H1 (cell line): ENCODE measurements at regions not wholly inside any gene's neighbourhood (a gene's known extent, or its start where the extent isn't known, plus 50 kb on each side); places are given as distances from the start of the nearest gene placed in this dataset.

Experiments
- CTCF ChIA-PET: fragments of 300-600 bp; sonication (Branson Sonifier 250); formaldehyde crosslinking; loops from one replicate; lab custom pipeline; 2021; ENCODE audit not compliant: partially characterized antibody; lab: Charles Lee
- POLR2A ChIA-PET: fragments of 300-600 bp; sonication (Branson Sonifier 250); formaldehyde crosslinking; loops from one replicate; lab custom pipeline; 2021; ENCODE audit warnings: inconsistent platforms; ENCODE audit not compliant: partially characterized antibody; lab: Charles Lee
- DNase-seq, 2 experiments: peaks; one replicate each; pipeline versions ENCODE4 v3.0.0 to v3.0.0-alpha.2; 2010 to 2022; ENCODE audit warnings: low spot score in 2 of 2, low read depth in 1 of 2, mixed read lengths in 1 of 2
- FAIRE-seq: peaks from 2 replicates; lab custom pipeline; 2011; peaks lifted over from hg19 to GRCh38; lab: Jason Lieb, UNC
- H2AFZ ChIP-seq: 2 replicates; pipeline ENCODE4 v1.8.1; 2012; ENCODE audit warnings: low read length, inconsistent platforms
- H2AK5ac ChIP-seq: 2 replicates; pipeline ENCODE4 v1.6.1; 2013; ENCODE audit warnings: low read depth, low read length
- H2BK120ac ChIP-seq: replicated peaks from 2 replicates; pipeline ENCODE3; 2013; ENCODE audit warnings: low read depth, low read length, inconsistent platforms
- H2BK12ac ChIP-seq: 2 replicates; pipeline ENCODE4 v1.6.1; 2013; ENCODE audit warnings: low read depth, low read length
- H2BK15ac ChIP-seq: 2 replicates; pipeline ENCODE4 v1.6.1; 2013; ENCODE audit warnings: low read length
- H2BK20ac ChIP-seq: 2 replicates; pipeline ENCODE4 v1.6.1; 2013; ENCODE audit warnings: low read length
- H2BK5ac ChIP-seq: 2 replicates; pipeline ENCODE4 v1.6.1; 2013; ENCODE audit warnings: low read depth, low read length
- H3K14ac ChIP-seq: 2 replicates; pipeline ENCODE4 v1.6.1; 2013; ENCODE audit warnings: inconsistent platforms; ENCODE audit not compliant: insufficient read length
- H3K18ac ChIP-seq: 2 replicates; pipeline ENCODE4 v1.6.1; 2013; ENCODE audit warnings: low read length; ENCODE audit errors: extremely low read depth
- H3K23ac ChIP-seq: 2 replicates; pipeline ENCODE4 v1.6.1; 2013; ENCODE audit warnings: inconsistent platforms; ENCODE audit not compliant: insufficient read length
- H3K23me2 ChIP-seq: 2 replicates; pipeline ENCODE4 v1.6.1; 2013; ENCODE audit warnings: low read depth, low read length
- H3K27ac ChIP-seq: 2 replicates; pipeline ENCODE4 v1.6.1; 2011; ENCODE audit warnings: low read depth, low read length, inconsistent platforms
- H3K27me3 ChIP-seq, 4 experiments: replicated peaks in 1 of 4; 1 replicate in 1 of 4; 2 replicates in 3 of 4; pipeline versions ENCODE4 v1.6.1 to v1.8.1; 2011 to 2013; ENCODE audit warnings: low read length in 3 of 4, mild to moderate bottlenecking in 3 of 4, inconsistent platforms in 2 of 4, mixed read lengths in 2 of 4, moderate library complexity in 1 of 4; ENCODE audit not compliant: control insufficient read depth in 3 of 4, insufficient read depth in 3 of 4; ENCODE audit errors: extremely low read depth in 1 of 4
- H3K36me3 ChIP-seq, 4 experiments: 2 replicates each; pipeline versions ENCODE4 v1.6.1 to v1.8.1; 2011 to 2013; ENCODE audit warnings: mild to moderate bottlenecking in 4 of 4, low read length in 3 of 4, moderate library complexity in 2 of 4, control low read depth in 1 of 4, inconsistent platforms in 1 of 4; ENCODE audit not compliant: insufficient read depth in 4 of 4, control insufficient read depth in 2 of 4
- H3K4ac ChIP-seq: replicated peaks from 2 replicates; pipeline ENCODE3; 2013; ENCODE audit warnings: low read length, low read depth, mixed read lengths, inconsistent platforms; ENCODE audit not compliant: insufficient read length
- H3K4me1 ChIP-seq, 4 experiments: replicated peaks in 1 of 4; 1 replicate in 1 of 4; 2 replicates in 3 of 4; pipeline versions ENCODE4 v1.6.1 to v1.8.1; 2011 to 2013; ENCODE audit warnings: low read length in 3 of 4, inconsistent platforms in 2 of 4, mixed read lengths in 1 of 4; ENCODE audit not compliant: insufficient read depth in 4 of 4, control insufficient read depth in 3 of 4
- H3K4me2 ChIP-seq, 2 experiments: 2 replicates each; pipeline versions ENCODE4 v1.6.1 to v1.8.1; 2011 to 2013; ENCODE audit warnings: low read depth in 2 of 2, low read length in 2 of 2, control low read depth in 1 of 2, inconsistent platforms in 1 of 2, mild to moderate bottlenecking in 1 of 2; ENCODE audit not compliant: insufficient read depth in 1 of 2
- H3K4me3 ChIP-seq, 4 experiments: fragments of 200-600, 300-600 bp in 1 of 4; sonication (generic), shearing (Covaris generic), sonication (Bioruptor Twin) in 1 of 4; 2 replicates each; pipeline versions ENCODE4 v1.5.1 to v1.8.1; 2011 to 2016; ENCODE audit warnings: low read length in 4 of 4, low read depth in 3 of 4, control low read depth in 2 of 4, inconsistent platforms in 2 of 4, mild to moderate bottlenecking in 2 of 4, mixed read lengths in 1 of 4, moderate library complexity in 1 of 4; ENCODE audit not compliant: insufficient read depth in 2 of 4; ENCODE audit errors: extremely low read depth in 1 of 4
- H3K56ac ChIP-seq: replicated peaks from 2 replicates; pipeline ENCODE3; 2013; ENCODE audit warnings: low read depth, mild to moderate bottlenecking, mixed read lengths, low read length, inconsistent platforms; ENCODE audit not compliant: insufficient read length
- H3K79me1 ChIP-seq: 2 replicates; pipeline ENCODE4 v1.6.1; 2013; ENCODE audit warnings: low read depth, low read length, control low read depth
- H3K79me2 ChIP-seq, 2 experiments: 2 replicates each; pipeline versions ENCODE4 v1.6.1 to v1.8.1; 2012 to 2013; ENCODE audit warnings: low read length in 2 of 2, mild to moderate bottlenecking in 2 of 2, inconsistent platforms in 1 of 2; ENCODE audit not compliant: insufficient read depth in 2 of 2, control insufficient read depth in 1 of 2
- H3K9ac ChIP-seq, 4 experiments: replicated peaks in 1 of 4; 1 replicate in 1 of 4; 2 replicates in 3 of 4; pipeline versions ENCODE4 v1.6.1 to v1.8.1; 2011 to 2013; ENCODE audit warnings: low read depth in 3 of 4, low read length in 3 of 4, control low read depth in 2 of 4, mild to moderate bottlenecking in 2 of 4, moderate library complexity in 2 of 4, inconsistent platforms in 1 of 4; ENCODE audit errors: extremely low read depth in 1 of 4
- H3K9me3 ChIP-seq, 2 experiments: 2 replicates each; pipeline versions ENCODE4 v1.6.1 to v1.8.1; 2012 to 2013; ENCODE audit warnings: mild to moderate bottlenecking in 2 of 2, moderate library complexity in 2 of 2, control low read depth in 1 of 2, inconsistent platforms in 1 of 2, low read depth in 1 of 2, low read length in 1 of 2, mixed read lengths in 1 of 2; ENCODE audit not compliant: insufficient read depth in 2 of 2
- H4K20me1 ChIP-seq, 2 experiments: replicated peaks in 1 of 2; 2 replicates each; pipeline versions ENCODE3 to v1.8.1; 2011 to 2013; ENCODE audit warnings: inconsistent platforms in 2 of 2, low read length in 2 of 2, mild to moderate bottlenecking in 1 of 2; ENCODE audit not compliant: insufficient read depth in 2 of 2, control insufficient read depth in 1 of 2
- H4K5ac ChIP-seq: 2 replicates; pipeline ENCODE4 v1.6.1; 2013; ENCODE audit warnings: low read length, low read depth, mixed read lengths, inconsistent platforms; ENCODE audit not compliant: insufficient read length
- H4K8ac ChIP-seq: 2 replicates; pipeline ENCODE4 v1.8.0; 2013; ENCODE audit warnings: mild to moderate bottlenecking, moderate library complexity, low read length, inconsistent platforms; ENCODE audit not compliant: insufficient read depth; ENCODE audit errors: extremely low read depth
- H4K91ac ChIP-seq: replicated peaks from 2 replicates; pipeline ENCODE3; 2013; ENCODE audit warnings: low read length, mixed read lengths, inconsistent platforms; ENCODE audit not compliant: insufficient read length
- BRCA1 ChIP-seq: IDR thresholded peaks from 2 replicates; pipeline ENCODE4 v1.6.1; 2012; ENCODE audit warnings: low read depth, low read length, improper control_type of control experiment
- HDAC2 ChIP-seq, 2 experiments: fragments of 300-600 bp in 1 of 2; sonication (generic) in 1 of 2; IDR thresholded peaks; 2 replicates each; pipeline ENCODE4 v1.6.1; 2011 to 2012; ENCODE audit warnings: low read depth in 2 of 2, low read length in 2 of 2, mild to moderate bottlenecking in 2 of 2, moderate library complexity in 2 of 2, borderline replicate concordance in 1 of 2, inconsistent platforms in 1 of 2

GRCh38 chr19:28934631-28935030, 278.3 kb downstream of the UQCRFS1 start:
- Histone ChIP-seq H3K18ac (no peak overlapping the region), H2BK120ac (no peak overlapping the region), H3K14ac (no peak overlapping the region), H3K9me3 (no peaks in the 10 kb centered on the region), H3K4me2 (no peak overlapping the region), H2BK12ac (no peak overlapping the region), H3K23me2 (no peaks in the 10 kb centered on the region), H4K5ac (no peak overlapping the region), H2AK5ac (no peak overlapping the region), H4K20me1 (no peaks in the 10 kb centered on the region), H2BK15ac (no peak overlapping the region), H3K23ac (no peak overlapping the region), H3K79me1 (no peaks in the 10 kb centered on the region), H3K27me3 (no peaks in the 10 kb centered on the region), H3K4me1 (no peaks in the 10 kb centered on the region)
- POLR2A ChIA-PET = no interaction called here
- no peak for FAIRE-seq
- no peak for DNase-seq
- no peak for TF ChIP-seq HDAC2 (IDR thresholded peaks at IDR 0.05; ENCODE audit: borderline replicate concordance in 1 of 2, low read depth in 2 of 2, low read length in 2 of 2)
- no peak for TF ChIP-seq BRCA1
- TF ChIP-seq, all 59 proteins: peak for 0
- H3K4me3 ChIP-seq = no peak overlapping the region
- CTCF ChIA-PET = interaction anchor here (1.3 to 3.3 kb wide), 2 partner anchors 9 to 49 kb away, joined by 3 to 14 read pairs; no protein-coding TSS in a partner anchor
- H3K27ac ChIP-seq = no peak overlapping the region
- no peaks in the 10 kb centered on the region for H3K79me2 ChIP-seq
- no peak overlapping the region for H3K4ac ChIP-seq
- H3K9ac ChIP-seq = no peak overlapping the region
- H4K8ac ChIP-seq = no peak overlapping the region
- no peak overlapping the region for H2AFZ ChIP-seq
- no peak overlapping the region for H3K56ac ChIP-seq
- no peak overlapping the region for H2BK20ac ChIP-seq
- no peaks in the 10 kb centered on the region for H3K36me3 ChIP-seq
- H4K91ac ChIP-seq = no peak overlapping the region
- H2BK5ac ChIP-seq = no peak overlapping the region
